Aorta (tissue), 5 donors: ENCODE measurements at regions not wholly inside any gene's neighbourhood (a gene's known extent, or its start where the extent isn't known, plus 50 kb on each side); places are given as distances from the start of the nearest gene placed in this dataset.

ENCODE experiments used
- ATAC-seq: fragments of 200-7000 bp; cut with Tn5 transposase; one replicate; pipeline ENCODE4 v1.9.1; 2022; ENCODE audit warnings: moderate library complexity; ENCODE audit not compliant: low FRiP score
- DNase-seq, 2 donors: peaks; one replicate each; pipeline ENCODE4 v3.0.0-alpha.2; 2020
- H3K27ac ChIP-seq, 2 donors: one replicate each; pipeline ENCODE4 v1.5.1; 2013; ENCODE audit warnings: low read length in 2 of 2, mild to moderate bottlenecking in 2 of 2, moderate library complexity in 2 of 2, control low read depth in 1 of 2, inconsistent platforms in 1 of 2, low read depth in 1 of 2
- H3K27me3 ChIP-seq, 2 donors: one replicate each; pipeline ENCODE4 v1.6.1; 2013; ENCODE audit warnings: control low read depth in 1 of 2, low read length in 1 of 2, mild to moderate bottlenecking in 1 of 2, moderate library complexity in 1 of 2; ENCODE audit not compliant: insufficient read depth in 2 of 2, control insufficient read depth in 1 of 2
- H3K36me3 ChIP-seq, 2 donors: one replicate each; pipeline ENCODE4 v1.6.1; 2013; ENCODE audit warnings: control low read depth in 1 of 2, low read length in 1 of 2, mild to moderate bottlenecking in 1 of 2; ENCODE audit not compliant: insufficient read depth in 2 of 2, control insufficient read depth in 1 of 2
- H3K4me1 ChIP-seq, 2 donors: one replicate each; pipeline ENCODE4 v1.6.1; 2013; ENCODE audit warnings: low read length in 2 of 2, control low read depth in 1 of 2, mild to moderate bottlenecking in 1 of 2, moderate library complexity in 1 of 2; ENCODE audit not compliant: insufficient read depth in 2 of 2, control insufficient read depth in 1 of 2
- H3K4me3 ChIP-seq, 2 donors: one replicate each; pipeline ENCODE4 v1.5.1; 2013; ENCODE audit warnings: low read length in 2 of 2, control low read depth in 1 of 2, mild to moderate bottlenecking in 1 of 2
- H3K9me3 ChIP-seq: one replicate; pipeline ENCODE4 v1.6.1; 2013; ENCODE audit warnings: mild to moderate bottlenecking, low read length; ENCODE audit not compliant: control insufficient read depth
- WGBS, 2 donors: extraction: QIAGEN DNeasy Blood & Tissue Kit; methylation state at CpG; one replicate each; pipeline ENCODE4 v1.1.7; 2013; 5-methylcytosine and 5-hydroxymethylcytosine counted together
- intact Hi-C, 2 donors: fragments of 100-400 bp; cut with DNase I; formaldehyde crosslinking; loops; one replicate each; pipeline versions ENCODE4 v1.14.2 to v1.15.0; 2022
- donor health status: healthy with polysubstance abuse.
- donor health status: Bipolar disorder and iron deficiency.
- donor health status: DM: no; HTN: no; CAD: no.
- donor health status: DM: no; HTN: no; CAD: no.
- donor health status: DM: yes; HTN: yes; CAD: no.

GRCh38 chr10:130337696-130338635 lies 201.8 kb downstream of the GLRX3 start:
- Histone ChIP-seq H3K27me3 (no peaks in the 10 kb centered on the region), H3K4me1 (no peaks in the 10 kb centered on the region), H3K27ac (no peak overlapping the region), H3K4me3 (no peak overlapping the region), H3K36me3 (no peaks in the 10 kb centered on the region), H3K9me3 (no peaks in the 10 kb centered on the region)
- WGBS, 2 donors: 83 to 87% methylated on average over 19 of the region's 19 CpGs
- ATAC-seq: no peak
- intact Hi-C loops: no loop called here
- no peak for DNase-seq

GRCh38 chr10:130338636-130339024 lies 202.4 kb downstream of the GLRX3 start:
- DNase-seq (no peak), ATAC-seq (no peak)
- 89 to 91% methylated on average over 5 of the region's 5 CpGs for WGBS, 2 donors
- intact Hi-C loops: no loop called here
- Histone ChIP-seq H3K4me1 (no peaks in the 10 kb centered on the region), H3K27me3 (no peaks in the 10 kb centered on the region), H3K27ac (no peak overlapping the region), H3K36me3 (no peaks in the 10 kb centered on the region), H3K9me3 (no peaks in the 10 kb centered on the region), H3K4me3 (no peak overlapping the region)

GRCh38 chr10:130339091-130339490 lies 202.9 kb downstream of the GLRX3 start:
- 85 to 86% methylated on average over 11 of the region's 11 CpGs for WGBS, 2 donors
- ATAC-seq (no peak), DNase-seq (no peak)
- intact Hi-C loops: no loop called here
- no peaks in the 10 kb centered on the region for H3K9me3 ChIP-seq
- no peak overlapping the region for H3K27ac ChIP-seq
- no peak overlapping the region for H3K4me3 ChIP-seq
- no peaks in the 10 kb centered on the region for H3K4me1 ChIP-seq
- H3K36me3 ChIP-seq: no peaks in the 10 kb centered on the region
- no peaks in the 10 kb centered on the region for H3K27me3 ChIP-seq

GRCh38 chr10:130339911-130340310 lies 203.7 kb downstream of the GLRX3 start:
- Histone ChIP-seq H3K36me3 (no peaks in the 10 kb centered on the region), H3K9me3 (no peaks in the 10 kb centered on the region), H3K4me1 (no peaks in the 10 kb centered on the region), H3K4me3 (no peak overlapping the region), H3K27me3 (no peaks in the 10 kb centered on the region), H3K27ac (no peak overlapping the region)
- DNase-seq: no peak
- 76 to 90% methylated on average over 7 of the region's 7 CpGs for WGBS, 2 donors
- ATAC-seq: no peak
- intact Hi-C loops: no loop called here

- ATAC-seq: no peak
- no peak for DNase-seq
- Histone ChIP-seq H3K4me1 (no peaks in the 10 kb centered on the region), H3K9me3 (no peaks in the 10 kb centered on the region), H3K27me3 (no peaks in the 10 kb centered on the region), H3K4me3 (no peak overlapping the region), H3K36me3 (no peaks in the 10 kb centered on the region), H3K27ac (no peak overlapping the region)
- WGBS, 2 donors: 58 to 59% methylated on average over 5 of the region's 5 CpGs
- intact Hi-C loops: no loop called here
Observed at GRCh38 chr10:130340816-130341215, 204.6 kb downstream of the GLRX3 start.

GRCh38 chr10:130341356-130341755 lies 205.2 kb downstream of the GLRX3 start:
- no peaks in the 10 kb centered on the region for H3K4me1 ChIP-seq
- no peaks in the 10 kb centered on the region for H3K36me3 ChIP-seq
- 6 to 10% methylated on average over 6 of the region's 6 CpGs for WGBS, 2 donors
- H3K9me3 ChIP-seq: no peaks in the 10 kb centered on the region
- H3K4me3 ChIP-seq: no peak overlapping the region
- H3K27ac ChIP-seq: no peak overlapping the region
- no peaks in the 10 kb centered on the region for H3K27me3 ChIP-seq
- ATAC-seq (no peak), DNase-seq (no peak)
- intact Hi-C loops: no loop called here

GRCh38 chr10:130345728-130346127 lies 209.5 kb downstream of the GLRX3 start:
- no peak for DNase-seq
- intact Hi-C loops: no loop called here
- 16 to 19% methylated on average over 1 of the region's 1 CpG for WGBS, 2 donors
- ATAC-seq: no peak
- Histone ChIP-seq H3K4me1 (no peaks in the 10 kb centered on the region), H3K27ac (no peak overlapping the region), H3K4me3 (no peak overlapping the region), H3K27me3 (no peaks in the 10 kb centered on the region), H3K9me3 (no peaks in the 10 kb centered on the region), H3K36me3 (no peaks in the 10 kb centered on the region)

- Histone ChIP-seq H3K4me3 (no peak overlapping the region), H3K36me3 (no peaks in the 10 kb centered on the region), H3K27ac (no peak overlapping the region), H3K4me1 (no peaks in the 10 kb centered on the region), H3K27me3 (no peaks in the 10 kb centered on the region), H3K9me3 (no peaks in the 10 kb centered on the region)
- ATAC-seq (no peak), DNase-seq (no peak)
- 85 to 93% methylated on average over 3 of the region's 3 CpGs for WGBS, 2 donors
- intact Hi-C loops: no loop called here
Observed at GRCh38 chr10:130350996-130351395, 214.8 kb downstream of the GLRX3 start.
